Activated CD4-positive, alpha-beta T cell treated with anti-CD3 and anti-CD28 coated beads, Interleukin-2, Interleukin-6, amounts not matched to agents 100 ng/mL and 50 ng/mL, durations not matched to agents 16 hours and 8 hours (primary cell): ENCODE measurements at regions not wholly inside any gene's neighbourhood (a gene's known extent, or its start where the extent isn't known, plus 50 kb on each side); places are given as distances from the start of the nearest gene placed in this dataset.
"Not testable (repeated sequence)": the region's sequence is repeated elsewhere in the genome, so short reads cannot be mapped to it uniquely, and the experiment has no call there.

Experiments
- DNase-seq: peaks from one replicate; pipeline ENCODE4 v3.0.0-alpha.2; 2020

GRCh38 chr16:16960785-16961184, 510.0 kb downstream of the XYLT1 start:
- DNase-seq: no peak

- DNase-seq: no peak
Observed at GRCh38 chr16:16966439-16966838, 504.3 kb downstream of the XYLT1 start.

- DNase-seq: no peak
Observed at GRCh38 chr16:16971042-16971441, 499.7 kb downstream of the XYLT1 start.

GRCh38 chr16:16972831-16973230, 497.9 kb downstream of the XYLT1 start:
- DNase-seq: no peak

- DNase-seq: no peak
Observed at GRCh38 chr16:16973707-16974591, 496.8 kb downstream of the XYLT1 start.

GRCh38 chr16:16982614-16983013, 488.1 kb downstream of the XYLT1 start:
- no peak for DNase-seq

GRCh38 chr16:16983582-16983981, 487.2 kb downstream of the XYLT1 start:
- DNase-seq: no peak

- not testable (repeated sequence) for DNase-seq
Observed at GRCh38 chr16:16984091-16984490, 486.7 kb downstream of the XYLT1 start.

- no peak for DNase-seq
Observed at GRCh38 chr16:16985707-16986106, 485.1 kb downstream of the XYLT1 start.

- no peak for DNase-seq
Observed at GRCh38 chr16:16988963-16989362, 481.8 kb downstream of the XYLT1 start.

- no peak for DNase-seq
Observed at GRCh38 chr16:16989368-16989767, 481.4 kb downstream of the XYLT1 start.

- DNase-seq: no peak
Observed at GRCh38 chr16:16991711-16992110, 479.0 kb downstream of the XYLT1 start.

- DNase-seq: peak; percentile 3
Observed at GRCh38 chr16:16992975-16993765, 477.6 kb downstream of the XYLT1 start.

- no peak for DNase-seq
Observed at GRCh38 chr16:16994831-16995230, 475.9 kb downstream of the XYLT1 start.

GRCh38 chr16:16996827-16997226, 473.9 kb downstream of the XYLT1 start:
- no peak for DNase-seq

GRCh38 chr16:16997349-16997748, 473.4 kb downstream of the XYLT1 start:
- no peak for DNase-seq

GRCh38 chr16:17001471-17001870, 469.3 kb downstream of the XYLT1 start:
- DNase-seq: no peak

- no peak for DNase-seq
Observed at GRCh38 chr16:17002565-17002964, 468.2 kb downstream of the XYLT1 start.

- DNase-seq: not testable (repeated sequence)
Observed at GRCh38 chr16:17005963-17006362, 464.8 kb downstream of the XYLT1 start.

GRCh38 chr16:17011712-17012111, 459.0 kb downstream of the XYLT1 start:
- DNase-seq: no peak

GRCh38 chr16:17013038-17013437, 457.7 kb downstream of the XYLT1 start:
- DNase-seq: no peak

GRCh38 chr16:17014484-17015121, 456.2 kb downstream of the XYLT1 start:
- DNase-seq: no peak

GRCh38 chr16:17015702-17016101, 455.1 kb downstream of the XYLT1 start:
- no peak for DNase-seq

- no peak for DNase-seq
Observed at GRCh38 chr16:17017442-17017841, 453.3 kb downstream of the XYLT1 start.
